ENCODE measurements at regions not wholly inside any gene's neighbourhood (a gene's known extent, or its start where the extent isn't known, plus 50 kb on each side); places are given as distances from the start of the nearest gene placed in this dataset.

DNA sequence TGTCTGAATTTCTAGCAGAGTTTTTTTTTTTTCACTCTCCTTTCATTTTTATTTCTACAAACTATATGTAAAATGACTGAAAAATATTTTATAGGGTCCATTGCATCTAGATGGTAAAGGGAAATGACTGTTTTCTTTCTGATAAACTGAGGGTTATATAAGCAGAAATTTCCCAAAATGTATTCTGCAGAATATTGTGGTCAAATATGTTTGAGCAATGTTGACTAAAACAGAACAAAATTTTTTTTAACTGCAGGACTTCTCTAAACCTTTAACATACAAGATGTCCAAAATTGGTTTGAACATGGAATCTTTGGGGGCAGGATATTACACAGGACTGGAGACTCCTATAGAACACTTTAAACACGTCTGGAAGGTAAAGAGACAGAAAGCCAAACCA is 190.5 kb downstream of the TOMM20 start:
- Histone ChIP-seq H3K27ac (ENCODE audit: low read length) (no peak overlapping the region), H3K4me1 (ENCODE audit: control insufficient read depth, insufficient read depth, low read length) (no peaks in the 10 kb centered on the region)

DNA sequence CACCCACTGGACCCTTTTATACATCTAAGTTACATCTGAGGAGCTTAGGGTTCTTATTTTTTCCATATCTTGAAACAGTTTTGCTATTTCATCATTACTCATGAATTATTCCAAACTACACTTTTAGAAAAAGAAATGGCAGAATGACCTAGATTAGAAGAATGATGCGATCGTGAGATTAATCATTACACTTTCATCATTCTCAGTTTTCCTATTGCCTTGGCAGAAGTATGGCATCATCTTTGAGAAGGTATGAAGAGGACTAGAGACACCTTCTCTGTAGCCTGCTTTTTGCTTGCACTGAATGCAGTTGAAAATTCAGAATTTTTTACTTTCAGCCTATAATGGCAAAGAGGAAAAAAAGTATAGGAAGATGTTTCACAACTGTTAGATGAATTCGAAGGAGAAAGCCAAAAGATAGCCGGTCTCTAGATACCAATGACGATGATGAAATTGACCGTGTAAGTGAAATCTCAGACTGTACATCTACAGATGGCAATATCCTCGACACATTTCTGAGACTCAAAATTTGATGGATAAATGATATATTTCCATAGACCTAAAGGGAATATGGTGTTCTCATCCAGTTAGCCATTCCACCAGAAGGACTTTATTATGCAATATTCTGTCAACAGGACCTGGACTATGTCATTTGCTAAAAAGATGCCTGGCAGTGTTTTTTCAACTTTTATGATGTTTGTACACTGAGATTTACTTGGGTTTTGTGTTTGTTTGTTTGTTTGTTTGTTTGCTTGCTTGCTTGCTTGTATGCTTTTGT is 191.8 kb downstream of the TOMM20 start:
- no peaks in the 10 kb centered on the region for H3K9me3 ChIP-seq (ENCODE audit: control insufficient read depth in 2 of 2, low read length in 2 of 2)
- no peaks in the 10 kb centered on the region for H3K27me3 ChIP-seq (ENCODE audit: control insufficient read depth in 1 of 2, insufficient read depth in 2 of 2, low read length in 2 of 2)
- H3K36me3 ChIP-seq (ENCODE audit: control insufficient read depth in 2 of 2, insufficient read depth in 2 of 2, low read length in 2 of 2): no peaks in the 10 kb centered on the region
- no peak overlapping the region for H3K4me3 ChIP-seq (ENCODE audit: low read length in 2 of 2)
- H3K27ac ChIP-seq (ENCODE audit: low read length): no peak overlapping the region
- no peak overlapping the region for H3K9ac ChIP-seq (ENCODE audit: low read length in 2 of 2)
- H3K4me1 ChIP-seq (ENCODE audit: control insufficient read depth, insufficient read depth, low read length): no peaks in the 10 kb centered on the region

More for the DNA sequence above, 190.5 kb downstream of the TOMM20 start:
- Histone ChIP-seq H3K27me3 (ENCODE audit: control insufficient read depth in 1 of 2, insufficient read depth in 2 of 2, low read length in 2 of 2) (no peaks in the 10 kb centered on the region), H3K9ac (ENCODE audit: low read length in 2 of 2) (no peak overlapping the region), H3K36me3 (ENCODE audit: control insufficient read depth in 2 of 2, insufficient read depth in 2 of 2, low read length in 2 of 2) (no peaks in the 10 kb centered on the region), H3K4me3 (ENCODE audit: low read length in 2 of 2) (no peak overlapping the region), H3K9me3 (ENCODE audit: control insufficient read depth in 2 of 2, low read length in 2 of 2) (no peaks in the 10 kb centered on the region)

DNA sequence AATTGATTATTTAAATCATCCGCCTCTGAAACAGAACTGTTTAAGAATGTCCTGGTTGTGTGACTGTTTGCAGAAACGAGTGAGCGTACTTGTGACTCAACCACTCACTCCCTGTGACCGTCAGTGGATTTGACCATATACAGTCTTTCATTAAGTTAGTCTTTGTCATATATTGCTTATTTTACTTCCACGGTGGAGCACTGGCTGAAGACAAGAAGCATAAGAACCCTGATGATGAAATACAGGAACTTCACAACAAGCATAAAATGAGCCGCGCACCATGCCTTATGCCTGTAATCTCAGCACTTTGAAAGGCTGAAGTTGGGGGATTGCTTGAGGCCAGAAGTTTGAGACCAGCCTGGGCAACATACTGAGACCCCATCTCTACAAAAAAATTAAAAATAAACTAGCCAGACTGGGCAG is 194.0 kb downstream of the TOMM20 start:
- no peaks in the 10 kb centered on the region for H3K4me1 ChIP-seq (ENCODE audit: control insufficient read depth, insufficient read depth, low read length)
- no peaks in the 10 kb centered on the region for H3K9me3 ChIP-seq (ENCODE audit: control insufficient read depth in 2 of 2, low read length in 2 of 2)
- H3K4me3 ChIP-seq (ENCODE audit: low read length in 2 of 2): no peak overlapping the region
- H3K27me3 ChIP-seq (ENCODE audit: control insufficient read depth in 1 of 2, insufficient read depth in 2 of 2, low read length in 2 of 2): no peaks in the 10 kb centered on the region
- H3K27ac ChIP-seq (ENCODE audit: low read length): no peak overlapping the region
- no peak overlapping the region for H3K9ac ChIP-seq (ENCODE audit: low read length in 2 of 2)
- H3K36me3 ChIP-seq (ENCODE audit: control insufficient read depth in 2 of 2, insufficient read depth in 2 of 2, low read length in 2 of 2): no peaks in the 10 kb centered on the region

DNA sequence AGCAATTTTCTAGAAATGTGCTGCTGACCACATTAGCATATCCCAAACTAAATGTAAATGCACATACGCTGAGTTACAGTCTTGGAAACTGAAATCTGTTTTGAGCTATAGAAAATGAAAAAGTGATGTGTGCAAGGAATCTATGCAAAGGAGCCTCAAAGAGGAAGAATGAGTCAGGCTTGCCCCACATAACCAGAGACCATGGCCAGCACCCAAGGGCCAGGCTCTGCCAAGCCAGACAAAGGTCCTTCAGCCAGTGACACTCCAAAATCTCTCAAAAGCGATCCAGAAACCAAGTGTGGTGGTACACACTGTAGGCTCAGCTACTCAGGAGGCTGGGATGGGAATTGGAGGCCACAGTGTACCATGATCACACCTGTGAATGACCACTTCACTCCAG is 195.2 kb downstream of the TOMM20 start:
- no peaks in the 10 kb centered on the region for H3K9me3 ChIP-seq (ENCODE audit: control insufficient read depth in 2 of 2, low read length in 2 of 2)
- no peak overlapping the region for H3K27ac ChIP-seq (ENCODE audit: low read length)
- no peaks in the 10 kb centered on the region for H3K36me3 ChIP-seq (ENCODE audit: control insufficient read depth in 2 of 2, insufficient read depth in 2 of 2, low read length in 2 of 2)
- no peak overlapping the region for H3K4me3 ChIP-seq (ENCODE audit: low read length in 2 of 2)
- no peaks in the 10 kb centered on the region for H3K4me1 ChIP-seq (ENCODE audit: control insufficient read depth, insufficient read depth, low read length)
- H3K9ac ChIP-seq (ENCODE audit: low read length in 2 of 2): no peak overlapping the region
- H3K27me3 ChIP-seq (ENCODE audit: control insufficient read depth in 1 of 2, insufficient read depth in 2 of 2, low read length in 2 of 2): no peaks in the 10 kb centered on the region

DNA sequence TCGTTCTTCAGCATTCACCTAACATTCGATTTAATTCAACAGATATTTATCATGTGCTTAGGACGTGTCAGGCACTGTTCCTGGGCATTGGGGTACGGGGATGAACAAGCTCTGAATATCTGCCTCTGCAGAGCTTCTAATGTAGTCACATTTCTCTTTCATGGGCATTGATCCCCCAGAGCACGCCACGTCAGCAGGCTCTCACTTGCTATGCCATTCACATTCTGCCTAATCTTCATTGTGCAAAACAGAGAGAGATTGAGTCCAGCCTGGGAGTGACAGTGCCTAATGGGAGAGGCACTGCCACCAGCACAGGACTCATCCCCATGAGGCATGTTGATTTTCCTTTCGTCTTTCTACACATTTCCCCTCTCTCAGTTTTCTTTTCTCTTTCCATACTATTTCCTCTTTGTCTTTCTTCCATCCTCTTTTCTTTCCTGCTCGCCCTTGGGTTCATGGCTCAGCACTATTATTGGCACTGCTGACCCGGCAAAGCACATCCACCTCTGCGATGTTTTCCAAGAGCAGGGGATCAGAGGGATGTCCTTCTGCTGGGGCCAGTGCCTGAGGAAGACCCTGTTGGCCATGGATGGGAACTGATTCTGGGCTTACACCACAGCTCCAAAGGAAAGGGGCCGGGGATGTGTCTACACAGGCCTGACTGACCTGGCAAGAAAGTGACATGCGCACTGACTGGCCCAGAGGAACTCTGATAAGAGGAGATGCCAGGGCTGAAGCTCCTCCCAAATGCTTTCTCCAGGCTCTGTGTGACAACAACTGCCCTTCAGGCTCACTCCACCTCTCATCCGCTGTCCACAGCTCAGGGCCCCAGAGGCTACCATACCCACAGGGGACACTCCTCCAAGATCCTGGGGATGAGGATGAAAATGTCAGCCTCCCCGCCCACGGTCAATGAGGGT is 195.9 kb downstream of the TOMM20 start:
- no peaks in the 10 kb centered on the region for H3K36me3 ChIP-seq (ENCODE audit: control insufficient read depth in 2 of 2, insufficient read depth in 2 of 2, low read length in 2 of 2)
- H3K4me1 ChIP-seq (ENCODE audit: control insufficient read depth, insufficient read depth, low read length): no peaks in the 10 kb centered on the region
- H3K9me3 ChIP-seq (ENCODE audit: control insufficient read depth in 2 of 2, low read length in 2 of 2): no peaks in the 10 kb centered on the region
- no peaks in the 10 kb centered on the region for H3K27me3 ChIP-seq (ENCODE audit: control insufficient read depth in 1 of 2, insufficient read depth in 2 of 2, low read length in 2 of 2)
- no peak overlapping the region for H3K27ac ChIP-seq (ENCODE audit: low read length)
- H3K4me3 ChIP-seq (ENCODE audit: low read length in 2 of 2): no peak overlapping the region
- H3K9ac ChIP-seq (ENCODE audit: low read length in 2 of 2): no peak overlapping the region

DNA sequence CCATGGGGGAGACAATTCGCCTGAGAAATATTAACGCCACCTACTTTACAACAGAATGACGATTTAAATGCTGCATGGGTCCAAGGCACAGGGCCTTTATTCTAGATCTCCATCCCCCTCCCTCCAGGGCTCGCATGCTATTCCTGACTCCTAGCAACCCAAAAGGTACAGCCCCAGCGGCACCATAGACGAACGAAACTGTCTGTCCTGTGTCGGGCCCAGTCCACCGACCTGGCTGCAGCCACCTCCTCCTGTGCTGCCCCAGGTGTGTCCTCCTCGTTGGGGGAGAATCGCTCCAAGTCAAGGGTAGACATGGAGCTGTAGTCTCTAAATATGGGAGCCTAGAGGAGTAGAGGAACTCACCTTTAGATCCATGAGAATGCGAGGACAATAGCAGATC is 196.5 kb downstream of the TOMM20 start:
- H3K27ac ChIP-seq (ENCODE audit: low read length): no peak overlapping the region
- H3K9me3 ChIP-seq (ENCODE audit: control insufficient read depth in 2 of 2, low read length in 2 of 2): no peaks in the 10 kb centered on the region
- H3K27me3 ChIP-seq (ENCODE audit: control insufficient read depth in 1 of 2, insufficient read depth in 2 of 2, low read length in 2 of 2): no peaks in the 10 kb centered on the region
- H3K4me3 ChIP-seq (ENCODE audit: low read length in 2 of 2): no peak overlapping the region
- H3K9ac ChIP-seq (ENCODE audit: low read length in 2 of 2): no peak overlapping the region
- H3K36me3 ChIP-seq (ENCODE audit: control insufficient read depth in 2 of 2, insufficient read depth in 2 of 2, low read length in 2 of 2): no peaks in the 10 kb centered on the region
- peaks cover under 1% of the 10 kb centered on the region for H3K4me1 ChIP-seq (ENCODE audit: control insufficient read depth, insufficient read depth, low read length)

DNA sequence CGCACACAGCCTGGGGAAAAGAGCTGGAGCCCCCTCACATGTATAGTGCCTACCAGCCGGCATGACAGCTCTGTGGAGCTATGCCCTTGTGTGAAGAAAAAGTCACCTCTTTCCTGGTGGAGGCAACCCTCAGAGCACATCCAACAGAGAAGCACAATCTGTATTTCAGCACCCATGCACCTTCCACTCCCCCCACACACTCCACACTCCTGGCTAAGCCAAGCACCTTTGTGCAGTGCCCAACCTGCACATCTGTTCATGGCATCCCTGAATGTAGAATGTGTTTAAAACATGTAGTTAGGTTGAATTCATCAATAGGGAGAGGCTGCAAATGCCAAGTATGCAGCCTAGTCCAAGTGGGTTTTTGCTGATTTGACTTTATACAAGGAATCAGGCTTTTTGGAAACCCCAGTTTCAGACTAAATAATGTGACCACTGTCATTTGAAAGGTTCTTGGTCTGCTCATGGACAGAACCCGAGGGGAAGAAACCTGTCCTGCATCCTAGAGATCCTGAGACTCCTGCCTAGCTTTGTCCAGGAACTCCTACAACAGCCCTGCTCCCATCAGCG is 197.1 kb downstream of the TOMM20 start:
- no peaks in the 10 kb centered on the region for H3K27me3 ChIP-seq (ENCODE audit: control insufficient read depth in 1 of 2, insufficient read depth in 2 of 2, low read length in 2 of 2)
- no peak overlapping the region for H3K9ac ChIP-seq (ENCODE audit: low read length in 2 of 2)
- H3K4me3 ChIP-seq (ENCODE audit: low read length in 2 of 2): no peak overlapping the region
- peaks cover 7% of the 10 kb centered on the region for H3K4me1 ChIP-seq (ENCODE audit: control insufficient read depth, insufficient read depth, low read length)
- no peaks in the 10 kb centered on the region for H3K36me3 ChIP-seq (ENCODE audit: control insufficient read depth in 2 of 2, insufficient read depth in 2 of 2, low read length in 2 of 2)
- no peak overlapping the region for H3K27ac ChIP-seq (ENCODE audit: low read length)
- no peaks in the 10 kb centered on the region for H3K9me3 ChIP-seq (ENCODE audit: control insufficient read depth in 2 of 2, low read length in 2 of 2)

DNA sequence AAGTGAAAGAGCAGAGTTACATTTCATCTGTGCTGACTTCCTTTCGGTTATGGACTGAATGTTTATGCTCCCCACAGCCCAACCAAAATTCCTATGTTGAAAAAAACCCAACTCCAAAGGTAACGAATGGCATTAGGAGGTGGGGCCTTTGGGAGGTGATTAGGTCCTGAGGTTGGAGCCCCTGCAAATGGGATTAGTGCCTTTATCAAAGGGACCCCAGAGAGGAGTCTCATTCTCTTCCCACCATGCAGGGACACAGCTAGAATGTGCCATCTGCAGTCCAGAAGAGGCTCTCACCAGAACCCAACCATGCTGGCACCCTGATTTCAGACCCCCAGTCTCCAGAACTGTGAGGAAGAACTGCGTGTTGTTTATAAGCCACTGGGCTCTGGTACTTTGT is 199.3 kb downstream of the TOMM20 start:
- Histone ChIP-seq H3K27ac (ENCODE audit: low read length) (no peak overlapping the region), H3K36me3 (ENCODE audit: control insufficient read depth in 2 of 2, insufficient read depth in 2 of 2, low read length in 2 of 2) (no peaks in the 10 kb centered on the region), H3K9me3 (ENCODE audit: control insufficient read depth in 2 of 2, low read length in 2 of 2) (no peaks in the 10 kb centered on the region), H3K27me3 (ENCODE audit: control insufficient read depth in 1 of 2, insufficient read depth in 2 of 2, low read length in 2 of 2) (no peaks in the 10 kb centered on the region), H3K4me1 (ENCODE audit: control insufficient read depth, insufficient read depth, low read length) (peaks cover 14% of the 10 kb centered on the region), H3K4me3 (ENCODE audit: low read length in 2 of 2) (no peak overlapping the region), H3K9ac (ENCODE audit: low read length in 2 of 2) (no peak overlapping the region)

DNA sequence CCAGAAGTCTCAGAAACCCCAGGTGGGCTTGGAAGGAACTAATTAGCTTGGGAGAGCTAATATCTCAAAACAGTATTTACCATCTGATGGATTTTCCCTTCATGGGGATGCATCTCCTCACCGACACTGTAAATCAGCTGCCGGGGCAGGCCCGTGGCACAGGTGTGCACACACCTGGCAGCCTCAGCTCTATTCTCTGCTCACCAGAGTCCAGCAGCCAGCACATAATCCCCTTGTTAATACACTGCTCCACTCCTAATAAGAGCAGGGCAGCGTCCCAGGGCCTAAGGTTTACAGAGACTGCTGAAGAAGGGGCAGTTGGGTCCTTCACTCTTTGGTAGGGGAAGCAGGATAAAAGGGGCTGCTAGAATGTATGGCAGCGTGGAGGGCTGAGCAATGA is 200.0 kb downstream of the TOMM20 start:
- no peaks in the 10 kb centered on the region for H3K27me3 ChIP-seq (ENCODE audit: control insufficient read depth in 1 of 2, insufficient read depth in 2 of 2, low read length in 2 of 2)
- no peak overlapping the region for H3K9ac ChIP-seq (ENCODE audit: low read length in 2 of 2)
- no peak overlapping the region for H3K4me3 ChIP-seq (ENCODE audit: low read length in 2 of 2)
- H3K27ac ChIP-seq (ENCODE audit: low read length): no peak overlapping the region
- H3K9me3 ChIP-seq (ENCODE audit: control insufficient read depth in 2 of 2, low read length in 2 of 2): no peaks in the 10 kb centered on the region
- H3K36me3 ChIP-seq (ENCODE audit: control insufficient read depth in 2 of 2, insufficient read depth in 2 of 2, low read length in 2 of 2): no peaks in the 10 kb centered on the region
- H3K4me1 ChIP-seq (ENCODE audit: control insufficient read depth, insufficient read depth, low read length): peaks cover 14% of the 10 kb centered on the region

DNA sequence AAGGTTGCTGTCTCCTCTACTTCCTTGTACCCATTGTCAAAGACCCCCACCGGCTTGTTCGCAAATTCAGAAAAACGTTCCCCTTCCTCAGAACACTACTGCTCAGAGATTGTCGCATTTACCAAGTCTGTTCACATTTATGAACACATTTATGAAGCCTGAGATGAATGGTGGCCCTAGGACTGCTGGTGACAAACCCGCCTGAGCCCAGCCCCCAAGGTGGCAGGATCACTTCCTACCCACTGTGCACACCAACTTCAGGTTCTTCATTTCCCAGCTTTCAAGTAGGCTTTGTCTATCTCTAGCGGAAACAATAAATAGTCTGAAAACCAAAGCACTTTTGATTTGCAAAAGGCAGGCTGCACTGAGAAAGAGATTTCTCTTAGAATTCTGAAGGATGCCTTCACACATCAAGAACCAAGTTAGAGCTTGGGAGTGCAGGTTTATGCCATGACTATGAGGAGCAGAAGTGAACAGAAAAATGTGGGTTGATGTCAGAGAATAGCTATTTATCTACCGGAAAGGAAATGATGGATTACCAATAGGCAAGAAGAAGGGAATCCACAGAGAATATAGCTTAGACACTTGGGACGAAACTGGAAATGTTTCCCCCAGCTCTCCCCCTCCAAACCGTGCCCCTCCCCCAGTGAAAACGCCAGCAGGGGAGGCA is 200.5 kb downstream of the TOMM20 start:
- peaks cover 14% of the 10 kb centered on the region for H3K4me1 ChIP-seq (ENCODE audit: control insufficient read depth, insufficient read depth, low read length)
- H3K27me3 ChIP-seq (ENCODE audit: control insufficient read depth in 1 of 2, insufficient read depth in 2 of 2, low read length in 2 of 2): no peaks in the 10 kb centered on the region
- no peaks in the 10 kb centered on the region for H3K36me3 ChIP-seq (ENCODE audit: control insufficient read depth in 2 of 2, insufficient read depth in 2 of 2, low read length in 2 of 2)
- no peak overlapping the region for H3K27ac ChIP-seq (ENCODE audit: low read length)
- H3K9ac ChIP-seq (ENCODE audit: low read length in 2 of 2): no peak overlapping the region
- H3K4me3 ChIP-seq (ENCODE audit: low read length in 2 of 2): no peak overlapping the region
- H3K9me3 ChIP-seq (ENCODE audit: control insufficient read depth in 2 of 2, low read length in 2 of 2): no peaks in the 10 kb centered on the region
